K562 (cell line): ENCODE measurements at regions not wholly inside any gene's neighbourhood (a gene's known extent, or its start where the extent isn't known, plus 50 kb on each side); places are given as distances from the start of the nearest gene placed in this dataset.

Source experiments
- ATAC-seq: fragments of 200-7000 bp; cut with Tn5 transposase; 3 replicates; pipeline ENCODE4 v1.9.1; 2020; ENCODE audit warnings: moderate library complexity
- BruUV-seq: library from RNA; stranded (reverse); fragments of 400-500 nt; replicated peaks from 2 replicates; lab custom pipeline; 2021; lab: Mats Ljungman, UMichigan
- CTCF ChIA-PET: fragments of 300-600 bp; formaldehyde crosslinking; extraction: SDS; loops from one replicate; lab custom pipeline; 2021; ENCODE audit warnings: low intra/inter-chr PET ratio; lab: Yijun Ruan, JAX
- POLR2A ChIA-PET: fragments of 300-600, 350-650 bp; sonication (Branson Sonifier 250); formaldehyde crosslinking; extraction: SDS; loops from one replicate; lab custom pipeline; 2021; ENCODE audit warnings: antibody characterized with exemption, inconsistent platforms; lab: Yijun Ruan, JAX
- DNase-seq, 4 experiments: peaks; one replicate each; pipeline versions ENCODE4 v3.0.0 to v3.0.0-alpha.2; 2011 to 2018; ENCODE audit warnings: low spot score in 3 of 4, mixed read lengths in 3 of 4; ENCODE audit errors: extremely low read depth in 1 of 4
- FAIRE-seq: peaks from 2 replicates; lab custom pipeline; 2011; peaks lifted over from hg19 to GRCh38; lab: Jason Lieb, UNC
- H2AFZ ChIP-seq: 2 replicates; pipeline ENCODE4 v1.6.0; 2011; ENCODE audit warnings: low read depth, low read length, control low read depth, inconsistent platforms
- H3K27ac ChIP-seq: fragments of 200-600 bp; 3 replicates; pipeline ENCODE4 v1.8.0; 2011; ENCODE audit warnings: low read depth, mild to moderate bottlenecking, control low read depth, inconsistent platforms, low read length, moderate library complexity, mixed read lengths; ENCODE audit errors: extremely low read depth
- H3K27me3 ChIP-seq, 2 experiments: fragments of 300-600 bp in 1 of 2; 2 replicates in 1 of 2; 3 replicates in 1 of 2; pipeline versions ENCODE4 v1.6.0 to v1.8.0; 2011; ENCODE audit warnings: inconsistent platforms in 2 of 2, low read length in 2 of 2, mild to moderate bottlenecking in 1 of 2, mixed read lengths in 1 of 2, moderate library complexity in 1 of 2; ENCODE audit not compliant: control insufficient read depth in 2 of 2, insufficient read depth in 2 of 2
- H3K36me3 ChIP-seq: fragments of 300-600 bp; 3 replicates; pipeline ENCODE4 v1.8.0; 2011; ENCODE audit warnings: mild to moderate bottlenecking, low read length, inconsistent platforms; ENCODE audit not compliant: control insufficient read depth, insufficient read depth
- H3K4me1 ChIP-seq, 2 experiments: fragments of 200-600 bp in 1 of 2; replicated peaks in 1 of 2; 2 replicates in 1 of 2; 3 replicates in 1 of 2; pipeline versions ENCODE4 v1.5.1 to v1.8.0; 2011; ENCODE audit warnings: inconsistent platforms in 2 of 2, low read length in 2 of 2, mild to moderate bottlenecking in 1 of 2, mixed read lengths in 1 of 2, moderate library complexity in 1 of 2; ENCODE audit not compliant: control insufficient read depth in 2 of 2, insufficient read depth in 2 of 2
- H3K4me2 ChIP-seq: 2 replicates; pipeline ENCODE4 v1.6.1; 2011; ENCODE audit warnings: low read length, control low read depth, inconsistent platforms, mixed read lengths; ENCODE audit not compliant: insufficient read depth
- H3K4me3 ChIP-seq: fragments of 200-600 bp; sonication (generic), shearing (Covaris generic); 2 replicates; pipeline ENCODE4 v1.5.1; 2016; ENCODE audit warnings: control low read depth, inconsistent platforms
- H3K79me2 ChIP-seq: fragments of 200-600 bp; 3 replicates; pipeline ENCODE4 v1.8.0; 2011; ENCODE audit warnings: low read length, inconsistent platforms; ENCODE audit not compliant: control insufficient read depth, insufficient read depth
- H3K9ac ChIP-seq, 2 experiments: 2 replicates each; pipeline versions ENCODE4 v1.6.0 to v1.6.1; 2011; ENCODE audit warnings: low read depth in 2 of 2, low read length in 2 of 2, control low read depth in 1 of 2, inconsistent platforms in 1 of 2, mild to moderate bottlenecking in 1 of 2, mixed read lengths in 1 of 2; ENCODE audit not compliant: insufficient read depth in 1 of 2
- H3K9me1 ChIP-seq: one replicate; pipeline ENCODE4 v1.6.0; 2011; ENCODE audit warnings: inconsistent platforms, mild to moderate bottlenecking, low read length, moderate library complexity; ENCODE audit not compliant: control insufficient read depth, insufficient read depth
- H3K9me3 ChIP-seq: replicated peaks from 2 replicates; pipeline ENCODE4 v1.5.1; 2011; ENCODE audit warnings: low read depth, low read length, inconsistent platforms; ENCODE audit not compliant: control insufficient read depth, insufficient read depth
- H4K20me1 ChIP-seq: replicated peaks from 2 replicates; pipeline ENCODE4 v1.6.1; 2011; ENCODE audit warnings: low read length, inconsistent platforms, mixed read lengths; ENCODE audit not compliant: control insufficient read depth, insufficient read depth
- ATF4 ChIP-seq: fragments of 450-650 bp; formaldehyde crosslinking; IDR thresholded peaks from 2 replicates; pipeline ENCODE4 v1.4.0; 2022; ENCODE audit warnings: mild to moderate bottlenecking, moderate library complexity
- CXXC5 ChIP-seq: fragments of 250-450 bp; sonication (Bioruptor Pico); IDR thresholded peaks from 2 replicates; pipeline ENCODE4 v1.8.0; 2022; ENCODE audit warnings: inconsistent platforms, mild to moderate bottlenecking, moderate library complexity
- DEAF1 ChIP-seq: fragments of 450-650 bp; formaldehyde crosslinking; IDR thresholded peaks from 2 replicates; pipeline ENCODE4 v1.4.0; 2020; ENCODE audit warnings: mild to moderate bottlenecking, moderate library complexity
- ELF4 ChIP-seq: fragments of 450-650 bp; formaldehyde crosslinking; IDR thresholded peaks from 2 replicates; pipeline ENCODE4 v1.4.0; 2022; ENCODE audit warnings: missing genetic modification characterization
- GATAD2A ChIP-seq: fragments of 450-650 bp; IDR thresholded peaks from 2 replicates; pipeline ENCODE4 v1.6.1; 2017
- HLTF ChIP-seq: fragments of 450-650 bp; IDR thresholded peaks from 2 replicates; pipeline ENCODE4 v1.6.1; 2016
- KLF6 ChIP-seq: fragments of 250-450 bp; sonication (Bioruptor Pico); IDR thresholded peaks from 2 replicates; pipeline ENCODE4 v1.4.0; 2020; ENCODE audit warnings: mild to moderate bottlenecking, moderate library complexity, borderline replicate concordance
- LCOR ChIP-seq: sonication (generic); formaldehyde crosslinking; IDR thresholded peaks from 2 replicates; pipeline ENCODE4 v1.8.0; 2022; ENCODE audit warnings: mild to moderate bottlenecking, missing genetic modification reagents
- NBN ChIP-seq: fragments of 450-650 bp; IDR thresholded peaks from 2 replicates; pipeline ENCODE4 v1.6.1; 2016; ENCODE audit warnings: low read depth, mild to moderate bottlenecking
- PRPF4 ChIP-seq: fragments of 200-400 bp; formaldehyde crosslinking; IDR thresholded peaks from one replicate; pipeline ENCODE4 v1.6.1; 2017; ENCODE audit warnings: low read length, low read depth, mild to moderate bottlenecking; ENCODE audit not compliant: insufficient read depth, poor library complexity, severe bottlenecking
- PTTG1 ChIP-seq: fragments of 450-650 bp; IDR thresholded peaks from 2 replicates; pipeline ENCODE4 v1.6.1; 2016; ENCODE audit warnings: low read depth, mild to moderate bottlenecking, missing genetic modification characterization, missing compliant biosample characterization
- PYGO2 ChIP-seq: fragments of 450-650 bp; IDR thresholded peaks from 2 replicates; pipeline ENCODE4 v1.6.1; 2016; ENCODE audit warnings: mild to moderate bottlenecking, missing genetic modification characterization, moderate library complexity, missing compliant biosample characterization
- RAD51 ChIP-seq: fragments of 450-650 bp; IDR thresholded peaks from 2 replicates; pipeline ENCODE4 v1.7.1; 2016; ENCODE audit warnings: low read depth, mild to moderate bottlenecking, borderline replicate concordance
- RFX5 ChIP-seq: IDR thresholded peaks from 2 replicates; pipeline ENCODE4 v1.6.1; 2011; ENCODE audit warnings: low read depth, mild to moderate bottlenecking, improper control_type of control experiment, low read length
- SMARCE1 ChIP-seq: fragments of 450-650 bp; IDR thresholded peaks from 2 replicates; pipeline ENCODE4 v1.7.1; 2016; ENCODE audit warnings: mild to moderate bottlenecking
- SP1 ChIP-seq: sonication (generic); formaldehyde crosslinking; IDR thresholded peaks from 2 replicates; pipeline ENCODE4 v1.8.1; 2022; ENCODE audit warnings: mild to moderate bottlenecking, missing genetic modification reagents
- SREBF1 ChIP-seq: fragments of 150-350 bp; IDR thresholded peaks from 2 replicates; pipeline ENCODE4 v1.6.1; 2014; ENCODE audit warnings: antibody characterized with exemption, low read depth, low read length, borderline replicate concordance
- ZNF212 ChIP-seq: fragments of 450-650 bp; formaldehyde crosslinking; IDR thresholded peaks from 2 replicates; pipeline ENCODE4 v1.4.0; 2020; ENCODE audit warnings: mild to moderate bottlenecking
- ZNF224 ChIP-seq: sonication (generic); formaldehyde crosslinking; IDR thresholded peaks from 2 replicates; pipeline ENCODE4 v1.8.0; 2022; ENCODE audit warnings: mild to moderate bottlenecking, missing genetic modification reagents
- WGBS: fragments of 100-300 bp; shearing (Covaris generic); methylation state at CpG from one replicate; pipeline ENCODE4 v1.1.6; 2016; ENCODE audit warnings: low coverage, mixed read lengths; ENCODE audit not compliant: insufficient coverage; ENCODE audit errors: missing lambda C conversion rate; 5-methylcytosine and 5-hydroxymethylcytosine counted together
- in situ Hi-C: fragments of 300-500 bp; cut with MboI; formaldehyde crosslinking; loops from 4 replicates; pipeline ENCODE4 v1.15.0; 2018; ENCODE audit warnings: inconsistent platforms, mixed read lengths
- intact Hi-C: fragments of 100-400 bp; cut with micrococcal nuclease; formaldehyde crosslinking; loops from 2 replicates; pipeline ENCODE4 v1.14.2; 2022

- no peaks in the 10 kb centered on the region for H3K4me1 ChIP-seq
- TF ChIP-seq SP1 (no peak), HLTF (no peak), LCOR (no peak)
- TF ChIP-seq, all 486 proteins: peak for 0
- no peak for DNase-seq
- no peak overlapping the region for H2AFZ ChIP-seq
- POLR2A ChIA-PET = no interaction called here
- WGBS = 0% methylated on average over 2 of the region's 2 CpGs
- H3K79me2 ChIP-seq = no peaks in the 10 kb centered on the region
- no peak overlapping the region for H3K4me2 ChIP-seq
- H3K36me3 ChIP-seq = no peaks in the 10 kb centered on the region
- H3K27me3 ChIP-seq = no peaks in the 10 kb centered on the region
- CTCF ChIA-PET = no interaction called here
- H3K4me3 ChIP-seq = no peak overlapping the region
- no peaks in the 10 kb centered on the region for H4K20me1 ChIP-seq
- in situ Hi-C loops = no loop called here
- BruUV-seq = no TSS peak
- no peak overlapping the region for H3K9ac ChIP-seq
- no peak overlapping the region for H3K27ac ChIP-seq
- intact Hi-C loops = no loop called here
- FAIRE-seq = no peak
- H3K9me3 ChIP-seq = no peaks in the 10 kb centered on the region
- H3K9me1 ChIP-seq = no peaks in the 10 kb centered on the region
- no peak for ATAC-seq
Measured at GRCh38 chr5:166505067-166505466, 1786.4 kb upstream of the WWC1 start.

DNA sequence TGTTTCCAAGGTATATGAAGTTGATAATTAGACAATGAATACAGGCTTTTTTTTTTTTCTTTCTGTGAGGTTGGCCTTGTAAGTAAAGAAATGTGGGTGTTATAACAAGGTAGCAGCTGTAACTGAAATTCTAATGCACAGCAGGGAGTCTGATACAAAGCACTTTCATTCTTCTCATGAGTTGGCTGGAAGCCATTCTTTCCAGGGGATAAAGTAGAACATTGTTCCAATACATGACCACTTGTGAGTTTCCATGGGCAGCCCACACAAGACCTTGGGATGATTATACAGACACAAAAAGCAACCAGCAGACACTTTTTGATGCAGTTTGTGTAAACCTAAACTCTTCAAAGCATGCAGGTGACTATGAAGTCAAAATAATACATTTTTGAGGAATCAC is 1785.9 kb upstream of the WWC1 start:
- in situ Hi-C loops (no loop called here), intact Hi-C loops (no loop called here)
- no peaks in the 10 kb centered on the region for H3K9me3 ChIP-seq
- ChIA-PET CTCF (no interaction called here), POLR2A (no interaction called here)
- ATAC-seq (no peak), DNase-seq (no peak), FAIRE-seq (no peak)
- no peaks in the 10 kb centered on the region for H3K79me2 ChIP-seq
- H3K4me3 ChIP-seq = no peak overlapping the region
- no peak overlapping the region for H3K4me2 ChIP-seq
- no TSS peak for BruUV-seq
- H4K20me1 ChIP-seq = no peaks in the 10 kb centered on the region
- H3K4me1 ChIP-seq = no peaks in the 10 kb centered on the region
- no peak overlapping the region for H3K9ac ChIP-seq
- H2AFZ ChIP-seq = no peak overlapping the region
- no peaks in the 10 kb centered on the region for H3K9me1 ChIP-seq
- H3K27me3 ChIP-seq = no peaks in the 10 kb centered on the region
- no peaks in the 10 kb centered on the region for H3K36me3 ChIP-seq
- H3K27ac ChIP-seq = no peak overlapping the region
- TF ChIP-seq ZNF224 (CRISPR knock-in tag) (no peak), SMARCE1 (no peak), GATAD2A (no peak), DEAF1 (CRISPR knock-in tag) (no peak), PTTG1 (tag) (no peak), KLF6 (CRISPR knock-in tag) (no peak), ELF4 (no peak), PYGO2 (tag) (no peak), CXXC5 (CRISPR knock-in tag) (no peak), ATF4 (CRISPR knock-in tag) (no peak), RFX5 (no peak), RAD51 (no peak), ZNF212 (CRISPR knock-in tag) (no peak), SREBF1 (no peak), NBN (no peak), PRPF4 (no peak)
